ENCODE measurements at regions not wholly inside any gene's neighbourhood (a gene's known extent, or its start where the extent isn't known, plus 50 kb on each side); places are given as distances from the start of the nearest gene placed in this dataset.

- Histone ChIP-seq H3K4me3 (ENCODE audit: low read depth, low read length, poor library complexity, severe bottlenecking) (no peak overlapping the region), H3K36me3 (ENCODE audit: insufficient read depth, low read length) (no peaks in the 10 kb centered on the region), H4K20me1 (ENCODE audit: insufficient read depth, low read length) (no peaks in the 10 kb centered on the region), H3K79me2 (ENCODE audit: insufficient read depth, low read depth, low read length) (no peaks in the 10 kb centered on the region), H3K9me3 (ENCODE audit: low read length) (no peaks in the 10 kb centered on the region), H3K4me2 (ENCODE audit: low read length) (no peak overlapping the region), H3K9me2 (ENCODE audit: insufficient read depth, low read length) (no peaks in the 10 kb centered on the region), H2AFZ (ENCODE audit: low read length) (0 out of 2 replicates have a peak overlapping the region, but pooled peaks have one; percentile 10), H3K27ac (ENCODE audit: low read depth, low read length, poor library complexity, severe bottlenecking) (no peak overlapping the region), H3K4me1 (ENCODE audit: insufficient read depth, low read length, poor library complexity, severe bottlenecking) (no peaks in the 10 kb centered on the region)
- no TSS peak for BruUV-seq (replicated peaks)
- intact Hi-C loops (cut with micrococcal nuclease; ENCODE audit: unreplicated experiment), result no loop called here
- ChIA-PET CTCF (ENCODE audit: unreplicated experiment) (no interaction called here), POLR2A (interaction anchor here (0.7 kb wide), 2 partner anchors 241 to 500 kb away, joined by 4 to 7 read pairs; no protein-coding TSS in a partner anchor)
- TF ChIP-seq EZH2phosphoT487 (IDR thresholded peaks at IDR 0.05; ENCODE audit: borderline replicate concordance, low read depth, low read length) (no peak), CTCF (conservative IDR thresholded peaks at IDR 0.05; ENCODE audit: low read length) (no peak)
- no peak for DNase-seq (ENCODE audit: low spot score)
Observed at GRCh38 chr4:32735856-32736590, 2015.9 kb downstream of the PCDH7 start.

GRCh38 chr4:32744211-32744610 is 2024.0 kb downstream of the PCDH7 start:
- CTCF ChIA-PET (ENCODE audit: unreplicated experiment), result no interaction called here
- Histone ChIP-seq H3K4me1 (ENCODE audit: insufficient read depth, low read length, poor library complexity, severe bottlenecking) (no peaks in the 10 kb centered on the region), H2AFZ (ENCODE audit: low read length) (no peak overlapping the region), H4K20me1 (ENCODE audit: insufficient read depth, low read length) (no peaks in the 10 kb centered on the region), H3K36me3 (ENCODE audit: insufficient read depth, low read length) (no peaks in the 10 kb centered on the region), H3K4me3 (ENCODE audit: low read depth, low read length, poor library complexity, severe bottlenecking) (no peak overlapping the region), H3K4me2 (ENCODE audit: low read length) (no peak overlapping the region), H3K27ac (ENCODE audit: low read depth, low read length, poor library complexity, severe bottlenecking) (no peak overlapping the region), H3K9me3 (ENCODE audit: low read length) (no peaks in the 10 kb centered on the region), H3K79me2 (ENCODE audit: insufficient read depth, low read depth, low read length) (no peaks in the 10 kb centered on the region), H3K9me2 (ENCODE audit: insufficient read depth, low read length) (no peaks in the 10 kb centered on the region)
- POLR2A ChIA-PET, result interaction anchor here (0.6 to 1.4 kb wide), 4 partner anchors 9 to 976 kb away, joined by 3 to 6 read pairs (median 4); no protein-coding TSS in a partner anchor
- intact Hi-C loops (cut with micrococcal nuclease; ENCODE audit: unreplicated experiment), result no loop called here
- TF ChIP-seq EZH2phosphoT487 (IDR thresholded peaks at IDR 0.05; ENCODE audit: borderline replicate concordance, low read depth, low read length) (no peak), CTCF (conservative IDR thresholded peaks at IDR 0.05; ENCODE audit: low read length) (no peak)
- DNase-seq (ENCODE audit: low spot score), result no peak
- BruUV-seq (replicated peaks), result no TSS peak

GRCh38 chr4:32745351-32745750 is 2025.2 kb downstream of the PCDH7 start:
- no peak overlapping the region for H2AFZ ChIP-seq (ENCODE audit: low read length)
- DNase-seq (ENCODE audit: low spot score), result no peak
- H4K20me1 ChIP-seq (ENCODE audit: insufficient read depth, low read length), result no peaks in the 10 kb centered on the region
- BruUV-seq (replicated peaks), result no TSS peak
- H3K79me2 ChIP-seq (ENCODE audit: insufficient read depth, low read depth, low read length), result no peaks in the 10 kb centered on the region
- intact Hi-C loops (cut with micrococcal nuclease; ENCODE audit: unreplicated experiment), result no loop called here
- H3K4me1 ChIP-seq (ENCODE audit: insufficient read depth, low read length, poor library complexity, severe bottlenecking), result no peaks in the 10 kb centered on the region
- H3K4me3 ChIP-seq (ENCODE audit: low read depth, low read length, poor library complexity, severe bottlenecking), result no peak overlapping the region
- TF ChIP-seq EZH2phosphoT487 (IDR thresholded peaks at IDR 0.05; ENCODE audit: borderline replicate concordance, low read depth, low read length) (no peak), CTCF (conservative IDR thresholded peaks at IDR 0.05; ENCODE audit: low read length) (no peak)
- H3K4me2 ChIP-seq (ENCODE audit: low read length), result no peak overlapping the region
- no peak overlapping the region for H3K27ac ChIP-seq (ENCODE audit: low read depth, low read length, poor library complexity, severe bottlenecking)
- no peaks in the 10 kb centered on the region for H3K36me3 ChIP-seq (ENCODE audit: insufficient read depth, low read length)
- H3K9me3 ChIP-seq (ENCODE audit: low read length), result no peaks in the 10 kb centered on the region
- ChIA-PET POLR2A (no interaction called here), CTCF (ENCODE audit: unreplicated experiment) (no interaction called here)
- no peaks in the 10 kb centered on the region for H3K9me2 ChIP-seq (ENCODE audit: insufficient read depth, low read length)
